ENCODE measurements at regions not wholly inside any gene's neighbourhood (a gene's known extent, or its start where the extent isn't known, plus 50 kb on each side); places are given as distances from the start of the nearest gene placed in this dataset.

GRCh38 chr7:67950321-67951083, 953.9 kb downstream of the TYW1 start:
- Histone ChIP-seq H4K20me1 (ENCODE audit: low read length) (no peaks in the 10 kb centered on the region), H3K9me3 (ENCODE audit: low read length) (no peaks in the 10 kb centered on the region), H3K36me3 (ENCODE audit: low read depth, low read length) (no peaks in the 10 kb centered on the region), H3K27ac (ENCODE audit: low read length) (no peak overlapping the region), H3K79me2 (ENCODE audit: low read length) (no peaks in the 10 kb centered on the region), H2AFZ (ENCODE audit: low read length) (no peak overlapping the region), H3K9me2 (replicated peaks; ENCODE audit: low read length) (no peaks in the 10 kb centered on the region), H3K4me2 (ENCODE audit: low read length) (no peak overlapping the region), H3K4me1 (ENCODE audit: insufficient read depth, low read length) (no peaks in the 10 kb centered on the region), H3K4me3 (ENCODE audit: low read length) (no peak overlapping the region), H3K27me3 (ENCODE audit: low read length) (no peaks in the 10 kb centered on the region), H3K9ac (ENCODE audit: low read length) (no peak overlapping the region), H3F3A (ENCODE audit: low read length, unreplicated experiment) (no peaks in the 10 kb centered on the region)
- TF ChIP-seq EZH2phosphoT487 (IDR thresholded peaks at IDR 0.05; ENCODE audit: borderline replicate concordance, low read length) (no peak), EZH2 (IDR thresholded peaks at IDR 0.05; ENCODE audit: low read length, unreplicated experiment) (no peak)
- TF ChIP-seq, protein P1, sequence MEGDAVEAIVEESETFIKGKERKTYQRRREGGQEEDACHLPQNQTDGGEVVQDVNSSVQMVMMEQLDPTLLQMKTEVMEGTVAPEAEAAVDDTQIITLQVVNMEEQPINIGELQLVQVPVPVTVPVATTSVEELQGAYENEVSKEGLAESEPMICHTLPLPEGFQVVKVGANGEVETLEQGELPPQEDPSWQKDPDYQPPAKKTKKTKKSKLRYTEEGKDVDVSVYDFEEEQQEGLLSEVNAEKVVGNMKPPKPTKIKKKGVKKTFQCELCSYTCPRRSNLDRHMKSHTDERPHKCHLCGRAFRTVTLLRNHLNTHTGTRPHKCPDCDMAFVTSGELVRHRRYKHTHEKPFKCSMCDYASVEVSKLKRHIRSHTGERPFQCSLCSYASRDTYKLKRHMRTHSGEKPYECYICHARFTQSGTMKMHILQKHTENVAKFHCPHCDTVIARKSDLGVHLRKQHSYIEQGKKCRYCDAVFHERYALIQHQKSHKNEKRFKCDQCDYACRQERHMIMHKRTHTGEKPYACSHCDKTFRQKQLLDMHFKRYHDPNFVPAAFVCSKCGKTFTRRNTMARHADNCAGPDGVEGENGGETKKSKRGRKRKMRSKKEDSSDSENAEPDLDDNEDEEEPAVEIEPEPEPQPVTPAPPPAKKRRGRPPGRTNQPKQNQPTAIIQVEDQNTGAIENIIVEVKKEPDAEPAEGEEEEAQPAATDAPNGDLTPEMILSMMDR (conservative IDR thresholded peaks at IDR 0.05; ENCODE audit: low read depth, low read length), result no peak
- no TSS peak for BruUV-seq (replicated peaks)
- ATAC-seq, result no peak
- intact Hi-C loops (cut with micrococcal nuclease), result no loop called here
- ChIA-PET POLR2A (ENCODE audit: unreplicated experiment) (no interaction called here), CTCF (no interaction called here)
- DNase-seq, result no peak

DNA sequence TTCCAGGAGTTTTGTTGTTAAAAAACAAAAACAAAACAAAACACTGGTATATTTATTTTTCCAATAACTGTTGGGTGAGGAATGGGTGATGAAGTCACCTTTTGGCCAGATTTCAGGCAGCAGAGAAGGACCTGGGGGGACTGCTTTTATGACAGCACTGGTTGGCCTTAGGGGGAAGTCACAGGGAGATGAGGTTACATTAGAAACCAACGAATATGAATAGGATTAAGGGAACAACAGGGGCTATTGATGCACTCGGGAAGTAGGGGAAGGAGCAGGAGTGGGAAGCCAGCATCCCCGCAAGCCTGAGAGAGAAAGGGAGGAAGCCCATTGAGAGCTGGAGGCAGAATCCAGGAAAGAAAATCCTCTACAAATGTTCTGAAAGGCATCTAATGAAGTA, 958.4 kb downstream of the TYW1 start:
- H3K4me3 ChIP-seq (ENCODE audit: low read length), result no peak overlapping the region
- POLR2A ChIA-PET (ENCODE audit: unreplicated experiment), result no interaction called here
- no peak overlapping the region for H3K9ac ChIP-seq (ENCODE audit: low read length)
- H3K79me2 ChIP-seq (ENCODE audit: low read length), result no peaks in the 10 kb centered on the region
- DNase-seq (no peak), ATAC-seq (no peak)
- no peaks in the 10 kb centered on the region for H3K36me3 ChIP-seq (ENCODE audit: low read depth, low read length)
- H3K4me2 ChIP-seq (ENCODE audit: low read length), result no peak overlapping the region
- intact Hi-C loops (cut with micrococcal nuclease), result no loop called here
- CTCF ChIA-PET, result no interaction called here
- no peaks in the 10 kb centered on the region for H3F3A ChIP-seq (ENCODE audit: low read length, unreplicated experiment)
- no TSS peak for BruUV-seq (replicated peaks)
- no peaks in the 10 kb centered on the region for H3K4me1 ChIP-seq (ENCODE audit: insufficient read depth, low read length)
- H4K20me1 ChIP-seq (ENCODE audit: low read length), result no peaks in the 10 kb centered on the region
- H3K27ac ChIP-seq (ENCODE audit: low read length), result no peak overlapping the region
- no peaks in the 10 kb centered on the region for H3K9me2 ChIP-seq (replicated peaks; ENCODE audit: low read length)
- no peaks in the 10 kb centered on the region for H3K27me3 ChIP-seq (ENCODE audit: low read length)
- no peak for TF ChIP-seq EZH2 (IDR thresholded peaks at IDR 0.05; ENCODE audit: low read length, unreplicated experiment)
- TF ChIP-seq, protein P1 (conservative IDR thresholded peaks at IDR 0.05; ENCODE audit: low read depth, low read length), result no peak
- no peak for TF ChIP-seq EZH2phosphoT487 (IDR thresholded peaks at IDR 0.05; ENCODE audit: borderline replicate concordance, low read length)
- no peak overlapping the region for H2AFZ ChIP-seq (ENCODE audit: low read length)
- no peaks in the 10 kb centered on the region for H3K9me3 ChIP-seq (ENCODE audit: low read length)

GRCh38 chr7:67962863-67963262, 966.2 kb downstream of the TYW1 start:
- ATAC-seq, result no peak
- Histone ChIP-seq H3K4me1 (ENCODE audit: insufficient read depth, low read length) (no peaks in the 10 kb centered on the region), H3K36me3 (ENCODE audit: low read depth, low read length) (no peaks in the 10 kb centered on the region), H2AFZ (ENCODE audit: low read length) (no peak overlapping the region), H3K27me3 (ENCODE audit: low read length) (no peaks in the 10 kb centered on the region), H3K79me2 (ENCODE audit: low read length) (no peaks in the 10 kb centered on the region), H3K27ac (ENCODE audit: low read length) (no peak overlapping the region), H3K9ac (ENCODE audit: low read length) (no peak overlapping the region), H3K4me2 (ENCODE audit: low read length) (no peak overlapping the region), H4K20me1 (ENCODE audit: low read length) (no peaks in the 10 kb centered on the region), H3K9me3 (ENCODE audit: low read length) (no peaks in the 10 kb centered on the region), H3F3A (ENCODE audit: low read length, unreplicated experiment) (no peaks in the 10 kb centered on the region), H3K4me3 (ENCODE audit: low read length) (no peak overlapping the region), H3K9me2 (replicated peaks; ENCODE audit: low read length) (no peaks in the 10 kb centered on the region)
- no peak for DNase-seq
- ChIA-PET CTCF (no interaction called here), POLR2A (ENCODE audit: unreplicated experiment) (no interaction called here)
- no peak for TF ChIP-seq EZH2phosphoT487 (IDR thresholded peaks at IDR 0.05; ENCODE audit: borderline replicate concordance, low read length)
- TF ChIP-seq EZH2 (IDR thresholded peaks at IDR 0.05; ENCODE audit: low read length, unreplicated experiment), result no peak
- TF ChIP-seq, protein P1 (conservative IDR thresholded peaks at IDR 0.05; ENCODE audit: low read depth, low read length), result no peak
- intact Hi-C loops (cut with micrococcal nuclease), result no loop called here
- no TSS peak for BruUV-seq (replicated peaks)
